ENCODE measurements at regions not wholly inside any gene's neighbourhood (a gene's known extent, or its start where the extent isn't known, plus 50 kb on each side); places are given as distances from the start of the nearest gene placed in this dataset.

DNA sequence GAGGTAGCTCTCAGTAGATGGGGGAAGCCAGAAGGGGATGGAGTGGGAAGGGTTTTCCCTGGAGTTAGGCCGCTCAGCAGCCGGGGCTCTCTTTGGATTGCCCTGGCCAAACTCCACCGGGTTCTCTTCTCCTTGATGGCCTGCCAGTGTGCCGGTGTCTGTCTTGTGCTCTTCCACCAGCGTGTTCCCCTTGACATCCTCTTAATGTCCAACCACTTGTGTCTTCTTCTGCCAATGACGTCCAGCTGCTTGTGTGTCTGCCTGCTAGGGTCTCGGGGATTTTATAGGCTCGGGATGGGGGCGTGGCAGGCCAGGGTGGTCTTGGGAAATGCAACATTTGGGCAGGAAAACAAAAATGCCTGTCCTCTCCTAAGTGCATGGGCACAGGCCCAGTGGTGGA lies 313.1 kb upstream of the PUM3 start:
- TF ChIP-seq, protein P1, sequence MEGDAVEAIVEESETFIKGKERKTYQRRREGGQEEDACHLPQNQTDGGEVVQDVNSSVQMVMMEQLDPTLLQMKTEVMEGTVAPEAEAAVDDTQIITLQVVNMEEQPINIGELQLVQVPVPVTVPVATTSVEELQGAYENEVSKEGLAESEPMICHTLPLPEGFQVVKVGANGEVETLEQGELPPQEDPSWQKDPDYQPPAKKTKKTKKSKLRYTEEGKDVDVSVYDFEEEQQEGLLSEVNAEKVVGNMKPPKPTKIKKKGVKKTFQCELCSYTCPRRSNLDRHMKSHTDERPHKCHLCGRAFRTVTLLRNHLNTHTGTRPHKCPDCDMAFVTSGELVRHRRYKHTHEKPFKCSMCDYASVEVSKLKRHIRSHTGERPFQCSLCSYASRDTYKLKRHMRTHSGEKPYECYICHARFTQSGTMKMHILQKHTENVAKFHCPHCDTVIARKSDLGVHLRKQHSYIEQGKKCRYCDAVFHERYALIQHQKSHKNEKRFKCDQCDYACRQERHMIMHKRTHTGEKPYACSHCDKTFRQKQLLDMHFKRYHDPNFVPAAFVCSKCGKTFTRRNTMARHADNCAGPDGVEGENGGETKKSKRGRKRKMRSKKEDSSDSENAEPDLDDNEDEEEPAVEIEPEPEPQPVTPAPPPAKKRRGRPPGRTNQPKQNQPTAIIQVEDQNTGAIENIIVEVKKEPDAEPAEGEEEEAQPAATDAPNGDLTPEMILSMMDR (IDR thresholded peaks at IDR 0.05): no peak
- TF ChIP-seq POLR2A (IDR thresholded peaks at IDR 0.05) (no peak), EP300 (IDR thresholded peaks at IDR 0.05) (no peak), POLR2AphosphoS5 (IDR thresholded peaks at IDR 0.05) (no peak)

All from sigmoid colon (tissue), 4 donors.